ENCODE measurements at regions not wholly inside any gene's neighbourhood (a gene's known extent, or its start where the extent isn't known, plus 50 kb on each side); places are given as distances from the start of the nearest gene placed in this dataset.

GRCh38 chr5:89441965-89442364 is 559.0 kb upstream of the MEF2C start:
- DNase-seq: no peak

DNA sequence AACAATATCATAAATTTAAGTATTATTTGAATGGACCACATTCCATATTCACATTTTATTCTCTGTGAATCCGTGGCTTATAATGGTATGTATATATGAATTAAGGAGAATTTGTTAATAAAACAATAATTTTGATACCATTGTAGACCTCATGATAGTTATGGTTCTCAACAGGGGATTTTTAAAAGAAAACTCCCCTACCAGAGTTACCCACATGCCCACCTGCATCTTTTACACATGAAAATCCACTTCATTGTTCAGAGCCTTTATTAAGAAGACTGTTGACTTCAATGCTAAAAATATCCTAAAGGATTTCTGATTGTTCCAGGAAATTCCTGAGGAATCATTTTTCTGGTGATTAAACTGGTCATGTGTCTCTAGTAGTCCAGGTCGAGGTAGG is 557.7 kb upstream of the MEF2C start:
- no peak for DNase-seq

- no peak for DNase-seq
These were observed 554.8 kb upstream of the MEF2C start for GRCh38 chr5:89437450-89438435.

GRCh38 chr5:89436464-89436863 is 553.5 kb upstream of the MEF2C start:
- no peak for DNase-seq

DNA sequence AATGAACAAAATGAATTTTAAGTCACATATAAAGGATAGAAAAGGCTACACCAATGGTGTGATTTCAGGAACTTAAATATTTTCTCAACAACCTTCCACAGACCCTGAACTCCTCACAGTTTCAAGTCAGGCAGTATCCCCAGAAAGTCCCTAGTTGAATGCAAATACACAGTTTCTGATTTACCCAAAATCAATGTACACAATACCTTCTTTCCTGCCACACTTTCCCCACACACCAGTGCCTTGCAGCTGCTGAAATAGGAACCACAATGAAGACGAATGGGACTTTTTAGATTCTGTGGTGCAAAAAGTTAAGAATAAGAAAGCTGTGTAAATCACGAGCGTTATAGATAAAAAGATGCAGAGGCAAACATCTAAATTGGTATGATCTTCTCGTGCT is 552.4 kb upstream of the MEF2C start:
- DNase-seq: no peak

DNA sequence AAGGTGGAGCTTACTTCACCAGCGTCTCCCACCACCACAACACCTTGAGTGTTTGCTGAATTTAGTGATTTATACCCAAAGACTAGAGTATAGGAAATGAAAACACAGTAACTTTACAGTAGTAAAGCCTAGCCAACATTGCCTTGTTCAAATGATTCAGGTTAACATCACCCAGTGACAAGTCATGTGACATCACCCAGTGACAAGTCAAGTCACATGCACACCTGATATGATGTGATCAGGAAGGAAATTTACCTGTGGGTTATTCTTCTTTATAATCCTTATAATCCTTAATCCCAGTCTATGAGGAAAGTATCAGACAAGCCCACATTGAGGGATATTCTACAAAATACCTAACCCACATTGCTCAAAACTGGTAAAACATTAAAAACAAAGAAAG is 545.6 kb upstream of the MEF2C start:
- no peak for DNase-seq

DNA sequence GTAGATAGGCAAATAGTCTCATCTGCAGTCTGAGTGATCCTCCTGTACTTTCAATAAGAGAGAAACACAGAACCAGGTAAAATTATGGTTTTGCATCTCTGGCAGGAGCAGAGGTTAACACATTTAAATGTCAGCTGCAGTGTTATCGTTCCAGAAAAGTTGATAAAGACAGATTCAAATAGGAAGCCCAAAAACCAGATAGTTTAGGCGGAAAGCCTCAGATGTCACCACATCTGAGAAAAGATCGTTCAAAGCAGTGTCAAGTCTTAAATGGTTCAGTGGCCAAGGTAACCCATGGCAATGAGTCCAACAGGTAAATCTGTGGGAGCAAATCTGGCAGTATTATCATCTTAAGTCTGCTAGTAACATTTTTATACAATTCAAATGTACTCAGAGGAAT is 542.1 kb upstream of the MEF2C start:
- DNase-seq: no peak

GRCh38 chr5:89421035-89421434 is 538.1 kb upstream of the MEF2C start:
- DNase-seq: no peak

DNA sequence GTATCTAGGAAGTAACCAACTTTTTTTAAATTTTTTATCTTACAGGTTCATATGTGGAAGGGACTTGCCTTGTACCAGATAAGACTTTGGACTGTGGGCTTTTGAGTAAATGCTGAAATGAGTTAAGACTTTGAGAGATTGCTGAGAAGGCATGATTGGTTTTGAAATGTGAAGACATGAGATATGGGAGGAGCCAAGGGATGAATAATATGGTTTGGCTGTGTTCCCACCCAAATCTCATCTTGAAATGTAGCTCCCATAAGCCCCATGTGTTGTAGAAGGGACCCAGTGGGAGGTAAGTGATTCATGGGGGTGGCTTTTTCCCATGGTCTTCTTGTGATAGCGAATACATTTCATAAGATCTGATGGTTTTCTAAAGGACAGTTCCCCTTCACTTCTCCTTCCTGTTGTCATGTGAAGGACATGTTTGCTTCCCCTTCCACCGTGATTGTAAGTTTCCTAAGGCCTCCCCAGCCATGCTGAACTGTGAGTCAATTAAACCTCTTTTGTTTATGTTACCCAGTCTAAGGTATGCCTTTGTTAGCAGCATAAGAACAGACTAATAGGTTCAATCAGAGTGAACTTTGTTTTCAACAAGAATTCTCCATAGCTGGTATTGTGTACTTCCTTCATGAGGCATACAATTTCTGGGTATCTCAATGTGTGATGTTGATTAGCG is 535.6 kb upstream of the MEF2C start:
- no peak for DNase-seq

DNA sequence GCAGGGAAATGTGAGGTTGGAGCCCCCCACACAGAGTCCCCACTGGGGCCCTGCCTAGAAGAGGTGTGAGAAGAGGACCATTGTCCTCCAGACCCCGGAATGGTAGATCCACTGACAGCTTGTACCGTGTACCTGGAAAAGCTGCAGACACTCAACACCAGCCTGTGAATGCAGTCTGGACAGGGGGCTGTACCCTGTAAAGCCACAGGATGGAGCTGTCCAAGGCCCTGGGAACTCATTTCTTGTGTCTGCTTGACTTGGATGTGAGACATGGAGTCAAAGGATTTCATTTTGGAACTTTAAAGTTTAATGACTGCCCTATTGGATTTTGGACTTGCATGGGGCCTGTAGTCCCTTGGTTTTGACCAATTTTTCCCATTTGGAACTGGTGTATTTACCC is 535.0 kb upstream of the MEF2C start:
- no peak for DNase-seq

GRCh38 chr5:89417515-89417914 is 534.5 kb upstream of the MEF2C start:
- DNase-seq: no peak

GRCh38 chr5:89411891-89412290 is 528.9 kb upstream of the MEF2C start:
- no peak for DNase-seq

- no peak for DNase-seq
These were observed 524.1 kb upstream of the MEF2C start for GRCh38 chr5:89407054-89407453.

DNA sequence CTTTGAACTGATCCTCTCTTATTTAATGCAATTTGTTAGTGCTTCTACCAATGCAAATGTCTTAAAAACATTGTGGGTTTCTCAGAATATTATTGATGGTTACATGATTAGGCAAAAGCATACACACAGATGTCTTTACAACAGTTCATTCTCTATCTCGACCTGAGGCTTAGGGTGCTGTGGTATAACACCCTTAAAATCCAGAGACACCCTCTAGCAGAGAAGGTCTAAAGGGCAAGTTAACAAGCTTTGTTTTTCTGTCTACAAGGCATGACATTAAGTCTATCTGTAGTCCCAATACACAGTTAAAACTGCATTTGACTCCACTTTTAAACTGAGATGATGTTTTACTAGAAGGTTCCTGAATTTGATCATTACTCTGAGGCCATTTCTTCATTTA is 518.7 kb upstream of the MEF2C start:
- DNase-seq: no peak

- no peak for DNase-seq
These were observed 518.0 kb upstream of the MEF2C start for GRCh38 chr5:89401012-89401411.

- DNase-seq: no peak
These were observed 516.6 kb upstream of the MEF2C start for GRCh38 chr5:89399548-89399947.

GRCh38 chr5:89397096-89397495 is 514.1 kb upstream of the MEF2C start:
- DNase-seq: no peak

GRCh38 chr5:89396278-89396954 is 513.4 kb upstream of the MEF2C start:
- DNase-seq: no peak

- no peak for DNase-seq
These were observed 512.1 kb upstream of the MEF2C start for GRCh38 chr5:89395111-89395510.

DNA sequence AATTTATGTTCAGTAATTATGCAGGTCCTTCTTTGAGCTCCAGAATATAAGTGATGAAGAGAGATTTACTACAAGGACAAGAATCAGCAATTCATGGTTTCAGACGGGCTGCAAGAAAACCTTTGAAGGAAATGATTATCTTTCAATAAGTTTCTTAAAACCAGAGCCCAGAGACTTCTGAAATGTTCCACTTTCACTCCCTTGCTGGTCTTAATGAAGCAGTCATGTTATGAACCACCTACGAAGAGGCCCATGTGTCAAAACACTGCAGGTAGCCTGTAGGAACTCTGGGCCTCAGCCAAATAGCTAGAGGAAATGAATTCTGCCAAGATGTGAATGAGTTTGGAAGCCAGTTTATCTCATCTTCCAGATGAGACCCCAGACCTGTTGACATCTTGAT is 505.9 kb upstream of the MEF2C start:
- DNase-seq: no peak

GRCh38 chr5:89384391-89384790 is 501.4 kb upstream of the MEF2C start:
- DNase-seq: no peak

DNA sequence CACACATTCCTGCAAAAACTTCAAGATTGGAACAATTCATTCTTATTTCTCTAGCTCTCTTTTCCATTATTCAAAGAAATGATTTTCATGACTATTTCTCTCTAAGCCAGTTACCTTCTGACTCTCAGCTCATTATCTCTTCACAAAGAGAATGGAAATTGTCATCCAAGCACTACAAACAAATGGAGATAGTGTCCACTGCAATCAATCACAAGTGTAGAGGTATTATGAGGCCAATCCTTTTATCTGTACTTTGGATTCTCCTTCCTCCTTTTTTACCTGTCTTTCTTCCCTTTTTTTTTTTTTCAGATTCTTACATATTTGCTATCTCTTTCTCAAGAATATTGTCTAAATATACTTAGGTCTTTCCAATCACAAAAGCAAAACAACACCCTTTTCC is 497.7 kb upstream of the MEF2C start:
- no peak for DNase-seq

GRCh38 chr5:89377767-89378455 is 494.9 kb upstream of the MEF2C start:
- no peak for DNase-seq
